ENCODE measurements at regions not wholly inside any gene's neighbourhood (a gene's known extent, or its start where the extent isn't known, plus 50 kb on each side); places are given as distances from the start of the nearest gene placed in this dataset.

- DNase-seq (ENCODE audit: low read depth in 2 of 2) = no peak
Observed at GRCh38 chr7:84248843-84249242, 54.3 kb upstream of the SEMA3A start.

GRCh38 chr7:84248267-84248666, 53.7 kb upstream of the SEMA3A start:
- no peak for DNase-seq (ENCODE audit: low read depth in 2 of 2)

GRCh38 chr7:84247591-84247990, 53.0 kb upstream of the SEMA3A start:
- DNase-seq (ENCODE audit: low read depth in 2 of 2) = no peak

DNA sequence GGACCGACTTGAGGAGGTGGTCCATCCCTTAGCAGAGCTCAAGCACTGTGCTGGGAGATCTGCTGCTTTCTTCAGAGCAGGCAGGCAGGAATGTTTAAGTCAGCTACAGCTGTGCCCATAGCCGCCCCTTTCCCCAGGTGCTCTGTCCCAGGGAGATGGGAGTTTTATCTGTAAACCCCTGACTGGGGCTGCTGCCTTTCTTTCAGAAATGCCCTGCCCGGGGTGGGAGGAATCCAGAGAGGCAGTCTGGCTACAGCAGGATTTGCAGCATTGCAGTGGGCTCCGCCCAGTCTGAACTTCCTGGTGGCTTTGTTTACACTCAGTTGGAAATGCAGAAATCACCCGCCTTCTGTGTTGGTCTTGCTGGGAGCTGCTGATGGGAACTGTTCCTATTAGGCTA, 51.2 kb upstream of the SEMA3A start:
- DNase-seq (ENCODE audit: low read depth in 2 of 2) = no peak
